Loucy (cell line): ENCODE measurements at regions not wholly inside any gene's neighbourhood (a gene's known extent, or its start where the extent isn't known, plus 50 kb on each side); places are given as distances from the start of the nearest gene placed in this dataset.
"Not testable (repeated sequence)": the region's sequence is repeated elsewhere in the genome, so short reads cannot be mapped to it uniquely, and the experiment has no call there.

Experiments used
- H2AFZ ChIP-seq: fragments of 200-600 bp; sonication (generic); 2 replicates; pipeline ENCODE4 v1.6.0; 2016; ENCODE audit warnings: antibody characterized with exemption, mild to moderate bottlenecking, low read length, moderate library complexity
- H3F3A ChIP-seq: fragments of 200-600 bp; 2 replicates; pipeline ENCODE4 v1.6.0; 2016; ENCODE audit warnings: antibody characterized with exemption, low read depth, mild to moderate bottlenecking
- H3K27me3 ChIP-seq: fragments of 200-600 bp; sonication (generic); 2 replicates; pipeline ENCODE4 v1.6.1; 2014; ENCODE audit warnings: low read length, mild to moderate bottlenecking; ENCODE audit not compliant: insufficient read depth, poor library complexity, severe bottlenecking
- H3K36me3 ChIP-seq: fragments of 200-600 bp; sonication (generic); 2 replicates; pipeline ENCODE4 v1.6.1; 2016; ENCODE audit warnings: low read length; ENCODE audit not compliant: insufficient read depth
- H3K4me1 ChIP-seq: fragments of 200-600 bp; sonication (generic); 2 replicates; pipeline ENCODE4 v1.5.1; 2014; ENCODE audit warnings: low read length, mild to moderate bottlenecking; ENCODE audit not compliant: insufficient read depth, poor library complexity, severe bottlenecking
- H3K4me2 ChIP-seq: fragments of 200-600 bp; sonication (generic); 2 replicates; pipeline ENCODE4 v1.6.0; 2014; ENCODE audit warnings: antibody characterized with exemption, low read length, low read depth, mild to moderate bottlenecking; ENCODE audit not compliant: poor library complexity, severe bottlenecking
- H3K4me3 ChIP-seq: fragments of 200-600 bp; sonication (generic); 2 replicates; pipeline ENCODE4 v1.5.1; 2014; ENCODE audit warnings: low read length, mild to moderate bottlenecking, mixed read lengths; ENCODE audit not compliant: poor library complexity, severe bottlenecking
- H3K79me2 ChIP-seq: fragments of 200-600 bp; sonication (generic); 2 replicates; pipeline ENCODE4 v1.6.1; 2014; ENCODE audit warnings: low read length; ENCODE audit not compliant: insufficient read depth
- H3K9ac ChIP-seq: fragments of 200-600 bp; sonication (generic); 2 replicates; pipeline ENCODE4 v1.6.0; 2014; ENCODE audit warnings: mild to moderate bottlenecking, low read depth, low read length, moderate library complexity; ENCODE audit not compliant: poor library complexity, severe bottlenecking
- H3K9me2 ChIP-seq: fragments of 200-600 bp; sonication (generic); replicated peaks from 2 replicates; pipeline ENCODE4 v1.6.1; 2016; ENCODE audit warnings: low read depth, low read length, mixed read lengths
- H3K9me3 ChIP-seq: fragments of 200-600 bp; sonication (generic); 2 replicates; pipeline ENCODE4 v1.6.1; 2014; ENCODE audit warnings: mild to moderate bottlenecking, antibody characterized with exemption, low read length, low read depth; ENCODE audit not compliant: insufficient read depth
- H4K20me1 ChIP-seq: fragments of 200-600 bp; sonication (generic); 2 replicates; pipeline ENCODE4 v1.6.0; 2014; ENCODE audit warnings: antibody characterized with exemption, low read length, mild to moderate bottlenecking; ENCODE audit not compliant: insufficient read depth, poor library complexity, severe bottlenecking
- EZH2phosphoT487 ChIP-seq: fragments of 200-600 bp; IDR thresholded peaks from 2 replicates; pipeline ENCODE4 v1.6.1; 2018; ENCODE audit warnings: antibody characterized with exemption, mild to moderate bottlenecking, moderate library complexity, borderline replicate concordance
- TF ChIP-seq, protein P1 (sequence below): fragments of 200-600 bp; sonication (generic); conservative IDR thresholded peaks from 2 replicates; pipeline ENCODE4 v1.5.1; 2014; ENCODE audit warnings: mild to moderate bottlenecking, antibody characterized with exemption, low read length

- Histone ChIP-seq H3K79me2 (no peaks in the 10 kb centered on the region), H3K9ac (no peak overlapping the region), H4K20me1 (no peaks in the 10 kb centered on the region), H3K4me2 (no peak overlapping the region), H3F3A (no peaks in the 10 kb centered on the region), H3K4me1 (no peaks in the 10 kb centered on the region), H3K4me3 (no peak overlapping the region), H3K36me3 (no peaks in the 10 kb centered on the region), H3K9me2 (no peaks in the 10 kb centered on the region), H3K27me3 (no peaks in the 10 kb centered on the region), H2AFZ (no peak overlapping the region), H3K9me3 (no peaks in the 10 kb centered on the region)
- TF ChIP-seq, protein P1, sequence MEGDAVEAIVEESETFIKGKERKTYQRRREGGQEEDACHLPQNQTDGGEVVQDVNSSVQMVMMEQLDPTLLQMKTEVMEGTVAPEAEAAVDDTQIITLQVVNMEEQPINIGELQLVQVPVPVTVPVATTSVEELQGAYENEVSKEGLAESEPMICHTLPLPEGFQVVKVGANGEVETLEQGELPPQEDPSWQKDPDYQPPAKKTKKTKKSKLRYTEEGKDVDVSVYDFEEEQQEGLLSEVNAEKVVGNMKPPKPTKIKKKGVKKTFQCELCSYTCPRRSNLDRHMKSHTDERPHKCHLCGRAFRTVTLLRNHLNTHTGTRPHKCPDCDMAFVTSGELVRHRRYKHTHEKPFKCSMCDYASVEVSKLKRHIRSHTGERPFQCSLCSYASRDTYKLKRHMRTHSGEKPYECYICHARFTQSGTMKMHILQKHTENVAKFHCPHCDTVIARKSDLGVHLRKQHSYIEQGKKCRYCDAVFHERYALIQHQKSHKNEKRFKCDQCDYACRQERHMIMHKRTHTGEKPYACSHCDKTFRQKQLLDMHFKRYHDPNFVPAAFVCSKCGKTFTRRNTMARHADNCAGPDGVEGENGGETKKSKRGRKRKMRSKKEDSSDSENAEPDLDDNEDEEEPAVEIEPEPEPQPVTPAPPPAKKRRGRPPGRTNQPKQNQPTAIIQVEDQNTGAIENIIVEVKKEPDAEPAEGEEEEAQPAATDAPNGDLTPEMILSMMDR = no peak
- TF ChIP-seq EZH2phosphoT487 = no peak
These were observed 193.4 kb upstream of the WWC1 start for GRCh38 chr5:168097876-168098653.

GRCh38 chr5:168101352-168101751 lies 190.1 kb upstream of the WWC1 start:
- Histone ChIP-seq H3K36me3 (no peaks in the 10 kb centered on the region), H3K9ac (no peak overlapping the region), H3K4me1 (no peaks in the 10 kb centered on the region), H3K27me3 (no peaks in the 10 kb centered on the region), H3K4me2 (no peak overlapping the region), H3K9me2 (no peaks in the 10 kb centered on the region), H3K4me3 (no peak overlapping the region), H3K79me2 (no peaks in the 10 kb centered on the region), H4K20me1 (no peaks in the 10 kb centered on the region), H2AFZ (no peak overlapping the region), H3F3A (no peaks in the 10 kb centered on the region), H3K9me3 (no peaks in the 10 kb centered on the region)
- TF ChIP-seq, protein P1 = no peak
- TF ChIP-seq EZH2phosphoT487 = no peak

DNA sequence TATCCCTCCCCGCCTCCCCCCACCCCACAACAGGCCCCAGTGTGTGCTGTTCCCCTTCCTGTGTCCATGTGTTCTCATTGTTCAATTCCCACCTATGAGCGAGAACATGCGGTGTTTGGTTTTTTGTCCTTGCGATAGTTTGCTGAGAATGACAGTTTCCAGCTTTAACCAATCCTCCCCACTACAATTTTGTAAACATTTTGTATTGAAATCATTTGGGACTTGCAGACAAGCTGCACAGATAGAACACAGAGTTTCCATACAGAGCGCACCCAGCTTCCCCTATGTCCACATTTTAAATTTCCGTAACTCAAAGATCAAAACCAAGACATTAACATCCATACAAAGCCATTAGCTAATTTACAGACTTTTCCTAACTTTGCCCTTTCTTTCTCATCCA lies 188.4 kb upstream of the WWC1 start:
- not testable (repeated sequence) for H4K20me1 ChIP-seq, H3K9ac ChIP-seq, H3K4me1 ChIP-seq, H3K27me3 ChIP-seq, H3K36me3 ChIP-seq, H3K79me2 ChIP-seq, H3K4me2 ChIP-seq, H3K9me3 ChIP-seq, H3F3A ChIP-seq, H3K9me2 ChIP-seq, H3K4me3 ChIP-seq, H2AFZ ChIP-seq

DNA sequence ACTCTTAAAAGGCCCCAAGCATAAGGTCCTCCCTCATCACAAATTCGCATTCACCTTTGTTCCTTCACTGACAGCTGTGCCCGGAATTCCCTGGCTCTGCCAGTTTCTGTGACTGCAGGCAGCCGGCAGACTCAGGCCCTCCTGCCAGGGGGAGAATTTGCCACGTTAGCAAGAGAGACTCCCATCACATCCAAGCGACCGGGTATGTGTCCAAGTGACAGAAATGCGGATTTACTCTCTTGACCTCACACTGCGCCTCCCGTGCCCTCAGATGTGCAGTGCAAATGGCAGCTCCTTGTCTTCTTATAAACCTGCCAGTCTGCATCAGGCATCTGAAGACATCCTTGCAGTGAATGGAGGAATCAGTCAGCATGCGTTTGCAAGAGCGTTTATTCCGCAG lies 187.1 kb upstream of the WWC1 start:
- no peaks in the 10 kb centered on the region for H4K20me1 ChIP-seq
- no peaks in the 10 kb centered on the region for H3K9me2 ChIP-seq
- no peaks in the 10 kb centered on the region for H3K36me3 ChIP-seq
- H3K4me2 ChIP-seq = no peak overlapping the region
- H2AFZ ChIP-seq = no peak overlapping the region
- no peak overlapping the region for H3K9ac ChIP-seq
- TF ChIP-seq, protein P1 = no peak
- TF ChIP-seq EZH2phosphoT487 = no peak
- H3K4me1 ChIP-seq = no peaks in the 10 kb centered on the region
- H3K27me3 ChIP-seq = no peaks in the 10 kb centered on the region
- no peak overlapping the region for H3K4me3 ChIP-seq
- H3K79me2 ChIP-seq = no peaks in the 10 kb centered on the region
- H3K9me3 ChIP-seq = no peaks in the 10 kb centered on the region
- H3F3A ChIP-seq = no peaks in the 10 kb centered on the region
